Stimulated activated CD4-positive, alpha-beta T cell treated with anti-CD3 and anti-CD28 coated beads, Interleukin-2, amount 100 ng/mL, for 24 hours (primary cell): ENCODE measurements at regions not wholly inside any gene's neighbourhood (a gene's known extent, or its start where the extent isn't known, plus 50 kb on each side); places are given as distances from the start of the nearest gene placed in this dataset.
A peak's percentile ranks its signal among the peaks of the same experiment; 100 is the strongest.
"Not testable (repeated sequence)": the region's sequence is repeated elsewhere in the genome, so short reads cannot be mapped to it uniquely, and the experiment has no call there.

ENCODE experiments used
- DNase-seq, 2 donors: peaks; one replicate each; pipeline ENCODE4 v3.0.0-alpha.2; 2020

- DNase-seq, result no peak
Measured at GRCh38 chr2:131756141-131756907, 228.6 kb downstream of the CCDC74A start.

- DNase-seq, result not testable (repeated sequence)
Measured at GRCh38 chr2:131758941-131759340, 231.3 kb downstream of the CCDC74A start.

- DNase-seq, result not testable (repeated sequence)
Measured at GRCh38 chr2:131774955-131775555, 247.4 kb downstream of the CCDC74A start.

GRCh38 chr2:131775903-131776506, 248.3 kb downstream of the CCDC74A start:
- not testable (repeated sequence) for DNase-seq

- not testable (repeated sequence) for DNase-seq
Measured at GRCh38 chr2:131780446-131780845, 252.8 kb downstream of the CCDC74A start.

GRCh38 chr2:131801210-131801744, 273.6 kb downstream of the CCDC74A start:
- DNase-seq, result no peak

- DNase-seq, result peak; percentile 80 to 83
Measured at GRCh38 chr2:131801745-131802350, 274.2 kb downstream of the CCDC74A start.

GRCh38 chr2:131802351-131802836, 274.7 kb downstream of the CCDC74A start:
- peak; percentile 34 to 53 for DNase-seq

GRCh38 chr2:131803237-131803636, 275.5 kb downstream of the CCDC74A start:
- DNase-seq, result not testable (repeated sequence)

GRCh38 chr2:131812605-131813004, 284.9 kb downstream of the CCDC74A start:
- DNase-seq, result not testable (repeated sequence)

GRCh38 chr2:131813378-131813777, 285.7 kb downstream of the CCDC74A start:
- not testable (repeated sequence) for DNase-seq

GRCh38 chr2:131818267-131818973, 290.7 kb downstream of the CCDC74A start:
- not testable (repeated sequence) for DNase-seq

GRCh38 chr2:131822237-131822721, 294.6 kb downstream of the CCDC74A start:
- not testable (repeated sequence) for DNase-seq

- DNase-seq, result not testable (repeated sequence)
Measured at GRCh38 chr2:131823058-131823457, 295.4 kb downstream of the CCDC74A start.

- DNase-seq, result not testable (repeated sequence)
Measured at GRCh38 chr2:131824986-131825385, 297.3 kb downstream of the CCDC74A start.

GRCh38 chr2:131827481-131828163, 299.9 kb downstream of the CCDC74A start:
- no peak for DNase-seq

GRCh38 chr2:131828164-131828561, 300.5 kb downstream of the CCDC74A start:
- no peak for DNase-seq

- not testable (repeated sequence) for DNase-seq
Measured at GRCh38 chr2:131828633-131829455, 301.2 kb downstream of the CCDC74A start.

- DNase-seq, result not testable (repeated sequence)
Measured at GRCh38 chr2:131829456-131830241, 302.0 kb downstream of the CCDC74A start.
